CD4-positive, alpha-beta T cell treated with Interleukin-6 at 100 ng/mL for 8 hours (primary cell): ENCODE measurements at regions not wholly inside any gene's neighbourhood (a gene's known extent, or its start where the extent isn't known, plus 50 kb on each side); places are given as distances from the start of the nearest gene placed in this dataset.
A peak's percentile ranks its signal among the peaks of the same experiment; 100 is the strongest.

Source experiments
- DNase-seq: peaks from one replicate; pipeline ENCODE4 v3.0.0-alpha.2; 2020; ENCODE audit warnings: mixed read lengths, low spot score

GRCh38 chr2:134083548-134083947, 170.3 kb upstream of the MGAT5 start:
- DNase-seq, result no peak

DNA sequence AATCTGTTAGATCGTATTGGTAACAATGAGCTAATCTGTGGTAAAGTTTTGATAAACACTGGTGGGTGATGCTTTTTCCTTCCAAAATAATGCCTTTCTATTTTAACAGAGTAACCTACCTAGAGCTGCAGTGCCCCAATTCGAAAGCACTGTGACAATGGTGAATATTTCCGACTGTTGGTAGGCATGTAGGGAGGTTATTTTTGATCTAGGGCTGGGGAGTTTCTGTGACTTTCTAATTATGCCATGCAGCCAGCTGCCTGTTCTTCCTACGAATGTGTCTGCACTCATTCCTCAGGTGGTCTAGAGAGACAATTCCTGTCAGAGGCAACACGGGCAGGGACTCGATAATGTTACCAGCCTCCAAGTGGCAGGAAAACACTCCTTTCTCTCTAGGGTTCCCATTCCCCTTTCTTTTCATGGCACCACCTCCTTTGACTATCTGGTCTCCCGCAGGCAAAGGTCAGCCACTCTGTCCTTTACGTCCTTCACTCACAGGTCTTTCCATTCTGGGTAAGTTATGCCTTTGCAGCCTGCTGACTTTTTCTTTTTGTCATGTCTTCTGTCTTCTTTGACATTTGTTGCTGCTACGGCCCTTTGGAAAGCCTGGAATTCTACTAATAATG, 167.2 kb upstream of the MGAT5 start:
- DNase-seq, result no peak

DNA sequence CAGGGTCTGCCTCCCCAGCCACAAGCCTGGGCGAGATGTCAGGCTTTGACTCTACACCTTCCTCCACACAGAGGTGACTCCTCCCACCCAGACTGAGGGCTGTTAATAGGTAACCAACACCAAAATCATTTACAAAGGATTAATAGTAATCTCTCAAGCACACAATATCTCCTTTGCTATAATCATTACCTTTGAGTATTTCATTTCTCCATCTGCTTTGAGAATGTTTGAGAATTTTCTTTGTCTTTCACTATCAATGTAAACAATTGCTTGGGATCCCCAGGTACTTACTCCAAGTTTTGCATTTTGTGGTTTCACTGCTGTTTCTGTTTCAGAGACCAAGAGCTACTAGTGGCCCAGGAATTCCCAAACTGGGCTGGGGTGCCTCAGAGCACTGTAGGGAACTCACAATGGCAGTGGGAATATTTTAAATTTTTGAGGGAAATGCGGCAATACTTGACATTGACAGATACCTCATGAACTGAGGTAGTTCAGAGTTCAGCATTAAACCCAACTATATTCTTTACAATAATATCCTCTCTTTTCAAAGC, 166.4 kb upstream of the MGAT5 start:
- no peak for DNase-seq

- DNase-seq, result no peak
Measured at GRCh38 chr2:134089454-134089853, 164.4 kb upstream of the MGAT5 start.

GRCh38 chr2:134097740-134098139, 156.1 kb upstream of the MGAT5 start:
- no peak for DNase-seq

DNA sequence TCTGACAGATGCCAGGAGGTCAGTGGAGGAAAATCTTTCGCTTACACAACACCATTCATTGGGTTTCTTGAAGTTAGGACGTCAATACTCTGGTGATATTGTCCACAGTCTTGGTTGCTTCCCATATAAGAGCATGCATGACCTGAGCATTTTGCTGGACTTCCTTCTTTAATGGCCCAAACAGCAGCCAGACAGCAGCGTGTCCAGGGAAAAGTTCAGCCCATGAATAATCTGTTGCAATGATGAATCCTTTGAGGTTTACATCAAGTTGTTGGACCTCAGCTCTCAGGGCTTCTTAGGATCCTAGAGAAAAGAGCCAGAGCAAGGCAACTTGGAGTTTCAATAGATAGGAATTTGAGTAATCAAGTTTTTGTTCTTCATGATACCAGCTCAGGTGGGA, 155.6 kb upstream of the MGAT5 start:
- DNase-seq, result no peak

DNA sequence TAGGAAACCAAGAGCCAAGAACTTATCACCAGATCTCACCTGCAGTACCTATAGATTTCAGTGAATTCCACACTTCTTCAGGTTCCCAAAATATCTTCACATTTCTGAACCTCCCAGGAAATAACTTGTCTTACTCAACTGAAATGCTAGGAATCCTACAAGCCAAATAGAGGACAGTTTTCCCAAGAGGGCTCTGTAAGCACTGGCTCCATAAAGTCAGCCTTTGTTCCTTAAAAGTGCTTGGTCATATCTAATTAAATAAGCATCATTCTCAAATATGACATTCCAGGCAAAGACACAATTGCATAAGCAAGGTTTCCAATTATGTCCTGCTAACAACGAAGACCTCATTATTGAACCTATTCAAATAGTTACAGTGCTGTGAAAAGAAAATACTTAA, 154.6 kb upstream of the MGAT5 start:
- no peak for DNase-seq

GRCh38 chr2:134103196-134103595, 150.7 kb upstream of the MGAT5 start:
- DNase-seq, result no peak

DNA sequence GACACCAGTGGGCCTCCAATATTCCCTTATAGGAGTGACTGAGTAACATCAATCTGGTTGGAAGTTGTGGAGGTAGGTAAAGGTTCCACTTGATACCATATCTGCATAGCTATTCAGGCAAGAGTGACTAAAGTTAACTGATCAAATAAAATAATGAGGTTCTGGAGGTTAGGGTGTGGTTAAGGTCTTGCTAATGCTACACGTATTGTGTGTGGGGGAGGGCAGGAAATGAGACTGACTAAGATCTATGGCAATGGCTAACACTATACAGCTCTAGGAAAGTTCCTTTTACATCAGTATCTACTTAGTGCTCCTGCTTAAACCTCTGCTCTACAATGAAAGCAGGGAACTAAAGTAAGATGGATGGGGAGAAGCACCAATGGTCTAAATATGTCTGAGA, 149.1 kb upstream of the MGAT5 start:
- peak; percentile 34 for DNase-seq

GRCh38 chr2:134107402-134107801, 146.5 kb upstream of the MGAT5 start:
- DNase-seq, result no peak

DNA sequence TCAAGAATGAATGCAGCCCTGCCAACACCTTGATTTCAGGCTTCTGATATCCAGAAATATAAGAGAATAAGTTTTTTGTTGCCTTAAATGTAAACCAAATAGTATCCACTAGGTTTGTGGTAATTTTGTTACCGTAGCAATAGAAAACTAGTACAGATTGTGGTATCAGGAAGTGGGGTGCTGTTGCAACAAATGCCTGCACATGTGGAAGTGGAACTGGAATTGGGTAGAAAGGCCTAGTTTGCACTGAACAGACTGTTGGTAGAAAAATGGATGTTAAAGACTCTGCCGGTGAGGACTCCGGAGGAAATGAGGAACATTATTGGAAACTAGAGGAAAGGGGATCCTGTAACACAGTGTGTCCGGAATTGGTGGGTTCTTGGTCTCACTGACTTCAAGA, 145.8 kb upstream of the MGAT5 start:
- no peak for DNase-seq

GRCh38 chr2:134109246-134109645, 144.6 kb upstream of the MGAT5 start:
- DNase-seq, result no peak

- no peak for DNase-seq
Measured at GRCh38 chr2:134109725-134110124, 144.1 kb upstream of the MGAT5 start.

GRCh38 chr2:134110532-134110931, 143.3 kb upstream of the MGAT5 start:
- no peak for DNase-seq

- DNase-seq, result no peak
Measured at GRCh38 chr2:134117676-134118075, 136.2 kb upstream of the MGAT5 start.

DNA sequence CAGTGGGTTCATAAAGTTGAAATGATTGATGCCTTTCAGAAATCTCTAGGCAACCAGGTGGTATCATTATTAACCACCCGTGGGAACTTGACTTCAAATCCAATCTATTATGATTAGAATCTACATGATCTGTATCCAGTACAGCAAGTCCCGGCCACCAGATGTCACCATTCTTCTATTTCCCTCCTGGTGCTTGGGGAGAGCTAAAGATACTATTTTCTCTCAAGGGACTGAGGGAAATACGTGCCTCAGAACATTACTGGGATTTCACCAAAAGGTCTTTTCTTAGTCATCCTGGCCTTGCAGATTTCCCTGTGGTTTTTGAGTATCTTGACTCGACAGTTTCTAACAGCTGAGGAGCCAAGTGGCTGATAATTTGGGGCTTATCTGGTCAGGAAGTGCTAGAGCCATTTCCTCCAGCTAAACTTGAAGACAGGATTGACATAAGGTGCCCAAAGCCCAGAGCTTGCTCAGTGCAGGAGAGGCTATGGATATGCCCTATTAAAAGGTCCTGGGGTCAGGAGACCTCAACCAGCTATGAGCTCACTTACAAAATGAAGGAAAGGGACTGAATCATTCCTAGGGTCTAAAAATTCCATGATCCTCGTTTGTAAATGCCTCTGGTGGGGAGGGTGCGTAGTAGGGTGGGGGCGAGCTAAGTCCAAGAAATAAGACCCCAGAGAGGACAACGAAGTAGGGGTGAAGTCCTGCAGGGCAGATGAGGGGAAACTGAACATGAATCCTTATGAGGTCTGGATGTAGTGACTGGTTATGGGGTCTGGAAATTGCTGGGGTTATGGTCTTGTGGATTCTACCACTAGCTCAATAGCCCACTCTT, 135.4 kb upstream of the MGAT5 start:
- peak; percentile 87 for DNase-seq

GRCh38 chr2:134119117-134119712, 134.7 kb upstream of the MGAT5 start:
- peak; percentile 10 for DNase-seq

DNA sequence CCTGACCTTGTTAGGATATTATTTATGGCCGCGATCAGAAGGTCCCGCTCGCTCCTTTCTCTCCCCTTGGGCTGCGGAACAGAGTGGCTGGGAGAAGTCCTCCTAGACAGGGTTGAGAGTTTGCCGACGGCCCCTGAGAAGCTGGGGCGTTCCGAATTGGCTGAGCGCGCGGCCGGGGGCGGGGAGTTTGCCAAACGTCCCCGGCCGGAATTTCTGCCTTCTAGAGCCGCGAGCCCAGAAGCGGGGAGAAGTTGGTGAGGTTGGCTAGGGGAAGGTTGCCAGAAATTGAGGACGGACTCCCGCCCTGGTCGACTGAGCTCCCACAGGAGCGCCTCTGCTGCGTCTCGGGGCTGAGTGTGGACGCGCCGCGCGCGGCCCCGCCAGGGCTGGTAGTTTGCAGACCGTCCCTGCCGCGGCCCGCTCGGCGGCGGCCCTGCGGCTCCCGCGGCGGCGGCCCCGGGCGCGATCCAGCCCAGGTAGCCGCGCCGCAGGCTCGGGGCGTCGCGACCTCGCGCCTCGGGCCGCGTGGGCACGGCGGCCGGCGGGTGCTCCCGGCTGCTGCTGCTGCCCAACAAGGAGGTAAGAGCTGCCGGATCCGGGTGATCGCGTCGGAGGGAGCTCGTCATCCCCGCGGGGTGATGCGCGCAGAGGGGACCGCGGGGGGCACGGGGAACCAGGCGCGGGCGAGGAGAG, 134.0 kb upstream of the MGAT5 start:
- DNase-seq, result peak; percentile 78

DNA sequence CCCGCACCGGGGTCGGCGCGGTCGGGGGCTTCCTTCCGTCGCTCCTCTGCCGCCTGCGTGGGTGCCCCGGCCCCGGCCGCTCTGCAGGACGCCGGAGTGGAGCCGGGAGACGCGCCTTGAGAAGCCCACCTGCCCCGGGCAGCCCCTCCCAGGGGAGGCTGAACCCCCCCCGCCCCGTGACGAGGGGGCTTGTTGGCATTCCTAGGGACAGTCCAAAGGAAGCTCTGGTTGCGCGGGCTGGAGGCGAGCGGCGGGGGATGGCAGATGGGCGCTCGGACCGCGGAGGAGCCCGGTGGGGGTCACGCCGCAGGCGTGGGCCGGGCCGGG, 133.5 kb upstream of the MGAT5 start:
- no peak for DNase-seq

- peak; percentile 60 for DNase-seq
Measured at GRCh38 chr2:134120733-134121630, 132.9 kb upstream of the MGAT5 start.

GRCh38 chr2:134122610-134123009, 131.3 kb upstream of the MGAT5 start:
- no peak for DNase-seq

DNA sequence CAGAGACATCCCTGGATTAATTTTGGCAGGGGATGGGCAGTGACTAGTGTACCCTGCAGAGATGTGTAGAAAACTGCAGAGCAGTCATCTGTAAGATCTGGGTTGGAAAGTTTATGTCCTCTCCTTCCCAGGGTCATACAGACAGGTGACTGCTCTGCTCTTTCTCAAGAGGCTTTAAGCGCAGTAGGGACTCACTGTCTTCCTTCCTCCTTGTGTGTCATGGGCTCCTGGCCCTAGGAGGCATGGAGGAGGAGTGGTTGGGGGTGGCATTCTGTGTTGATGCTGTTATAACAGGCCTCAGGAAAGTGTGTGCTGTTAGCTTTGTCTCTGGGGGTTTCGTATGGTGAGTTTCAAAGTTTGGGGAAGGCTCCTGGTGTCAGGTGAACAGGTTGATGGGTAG, 130.5 kb upstream of the MGAT5 start:
- DNase-seq, result no peak
